ENCODE measurements at regions not wholly inside any gene's neighbourhood (a gene's known extent, or its start where the extent isn't known, plus 50 kb on each side); places are given as distances from the start of the nearest gene placed in this dataset.

DNA sequence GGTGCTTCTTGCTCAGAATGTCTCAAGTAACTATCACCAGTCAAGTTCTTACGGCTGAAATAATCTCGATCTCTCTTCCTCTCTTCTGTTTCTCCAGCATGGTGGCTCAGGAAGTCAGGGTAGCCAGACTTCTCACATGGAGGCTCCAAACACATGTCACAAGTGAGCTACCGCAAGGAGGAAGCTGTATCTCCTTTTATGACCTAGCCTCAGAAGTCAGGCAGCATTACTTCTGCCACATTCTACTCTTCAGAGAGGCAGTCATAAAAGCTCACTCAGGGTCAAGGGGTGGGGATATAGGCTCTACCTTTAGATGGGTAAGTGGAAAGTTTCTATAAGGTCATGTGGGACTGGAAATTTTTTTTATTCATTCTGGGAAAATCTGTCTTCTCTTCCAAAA, 86.6 kb upstream of the NEO1 start:
- no peak for ATAC-seq

DNA sequence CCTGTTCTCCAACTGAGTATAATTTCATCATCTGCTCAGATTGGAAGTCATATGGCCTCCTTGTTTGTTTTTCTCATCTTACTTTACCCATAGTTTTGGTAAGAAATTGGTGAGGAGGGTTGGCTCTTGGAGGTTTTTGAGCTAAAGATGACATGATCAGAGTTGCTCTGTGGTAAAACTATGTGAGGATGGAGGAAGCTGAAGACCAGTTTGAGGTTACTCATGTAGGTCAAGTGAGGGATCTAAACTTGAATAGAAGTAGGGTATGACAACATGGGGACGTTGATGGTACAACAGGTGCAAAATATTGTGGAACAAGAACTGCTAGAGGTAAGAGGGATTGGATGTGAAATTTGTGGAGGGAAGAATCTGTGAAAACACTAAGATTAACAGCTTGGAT, 87.7 kb upstream of the NEO1 start:
- ATAC-seq, result no peak

DNA sequence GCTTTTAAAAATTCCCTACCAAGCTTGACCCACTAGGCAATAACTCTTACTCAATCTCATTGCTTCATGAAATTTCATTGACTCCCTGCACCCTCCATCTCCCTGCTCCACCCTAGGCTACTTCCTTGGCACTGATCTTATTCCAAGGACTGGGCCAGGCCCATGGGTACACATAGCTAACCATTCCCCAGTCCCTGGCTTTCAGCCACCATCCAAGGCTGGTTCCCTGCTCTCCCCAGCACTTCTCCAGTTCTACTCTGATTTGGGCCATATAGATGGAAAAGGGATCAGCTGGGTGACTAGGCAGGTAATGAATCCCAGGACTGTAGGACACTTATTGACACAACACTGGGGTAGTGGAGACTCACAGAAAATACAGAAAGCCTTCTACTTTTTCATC, 88.1 kb upstream of the NEO1 start:
- ATAC-seq, result no peak

DNA sequence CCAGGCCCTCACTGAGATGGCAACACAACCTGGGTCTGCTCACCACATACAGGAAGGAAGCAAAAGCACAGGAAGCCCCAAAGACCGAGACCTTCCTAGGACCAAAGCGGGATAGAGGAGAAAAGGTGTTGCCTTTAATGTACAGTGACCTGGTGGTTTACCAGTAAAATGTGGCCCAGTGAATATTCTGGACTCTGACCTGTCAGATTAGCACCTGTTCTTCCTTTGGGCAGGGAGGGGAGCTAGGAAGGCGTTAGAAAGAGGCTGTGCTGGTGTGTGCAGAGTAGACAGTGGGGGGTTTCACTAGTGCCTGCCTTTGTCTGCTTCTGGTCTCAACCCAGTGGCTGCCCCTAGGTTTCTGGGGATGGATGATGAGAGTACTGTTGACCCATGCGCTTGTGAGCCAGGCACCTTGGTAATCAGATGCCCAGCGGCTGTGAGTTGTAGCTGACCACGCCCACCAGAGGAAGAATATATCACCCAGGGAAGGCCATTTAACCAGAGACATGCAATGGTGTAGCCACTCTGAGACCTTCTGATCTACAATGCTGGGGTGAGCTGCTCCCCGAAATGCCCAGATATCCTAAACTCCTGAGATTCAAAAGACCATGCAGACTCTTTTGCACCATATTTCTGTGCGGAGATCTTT, 90.1 kb upstream of the NEO1 start:
- ATAC-seq, result no peak

DNA sequence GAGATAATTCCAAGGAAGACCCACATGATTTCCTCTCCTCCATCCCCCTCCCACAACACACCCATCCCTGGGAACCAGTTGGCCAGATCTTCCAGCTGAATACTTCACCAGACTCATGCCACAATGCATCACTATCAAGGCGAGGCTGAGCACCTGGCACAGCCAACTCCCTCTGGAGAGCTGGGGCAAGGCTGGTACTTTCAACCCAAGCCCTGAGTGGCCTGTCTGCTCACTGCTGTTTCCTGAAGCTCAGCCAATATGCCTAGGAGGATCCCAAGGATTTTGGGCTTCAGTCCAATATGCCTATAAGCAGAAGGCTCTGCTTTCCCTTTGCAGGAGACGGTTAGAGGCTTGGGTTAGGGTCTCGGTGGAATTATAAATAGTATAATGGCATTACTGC, 90.9 kb upstream of the NEO1 start:
- no peak for ATAC-seq

DNA sequence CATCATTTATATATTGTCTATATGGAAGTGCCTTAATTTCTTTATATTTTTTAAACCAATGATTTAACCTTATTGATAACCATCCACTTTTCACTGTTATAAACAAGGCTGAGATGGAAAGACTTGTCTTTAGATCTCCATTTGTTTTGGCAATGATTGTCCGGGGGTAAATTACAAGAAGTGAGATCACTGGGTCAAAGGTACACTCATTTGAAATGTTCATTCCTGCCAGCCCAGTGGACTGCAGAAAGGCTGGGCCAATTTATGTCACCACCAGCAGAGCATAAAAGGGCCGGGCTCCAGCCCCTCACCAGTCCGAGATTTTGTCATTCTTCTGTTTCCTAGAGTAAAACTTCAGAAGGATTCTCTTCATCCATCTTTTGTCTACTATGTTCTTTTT, 93.6 kb upstream of the NEO1 start:
- no peak for ATAC-seq

DNA sequence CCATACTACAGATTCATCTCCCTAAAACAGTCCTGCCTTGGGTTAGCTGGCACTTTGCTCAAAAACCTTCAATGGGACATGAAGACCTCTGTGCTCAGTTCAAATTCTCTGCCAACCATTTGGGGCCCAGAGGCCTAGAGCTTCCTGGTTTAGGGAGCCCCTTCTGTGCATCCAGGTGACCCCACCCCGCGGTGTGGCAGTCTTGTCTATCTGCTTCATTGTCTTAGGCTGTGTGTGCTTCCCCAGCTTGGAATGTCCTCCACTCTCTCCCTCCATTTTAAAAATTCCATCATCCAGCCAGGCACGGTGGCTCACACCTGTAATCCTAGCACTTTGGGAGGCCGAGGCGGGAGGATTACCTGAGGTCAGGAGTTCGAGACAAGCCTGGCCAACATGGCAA, 99.0 kb upstream of the NEO1 start:
- ATAC-seq, result no peak

DNA sequence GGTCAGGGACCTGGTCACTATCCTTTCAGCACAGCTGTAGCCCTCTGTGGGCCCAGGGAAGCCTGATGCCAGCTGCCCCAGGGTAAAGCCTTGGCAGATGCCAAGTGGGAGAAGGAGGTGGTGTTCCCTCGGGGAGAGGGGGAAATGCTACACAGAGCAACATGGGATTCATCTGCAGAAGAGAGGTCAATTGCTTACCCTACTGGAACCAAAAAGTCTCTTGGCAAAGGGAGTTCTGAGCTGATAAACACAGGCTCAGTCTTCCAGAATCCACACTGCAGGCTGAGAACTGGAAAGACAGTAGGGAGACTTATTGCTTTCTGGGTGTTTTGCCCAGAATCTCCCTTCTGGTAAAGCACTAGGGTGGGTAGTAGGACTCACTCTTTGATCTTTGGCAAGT, 100.1 kb upstream of the NEO1 start:
- ATAC-seq, result no peak

DNA sequence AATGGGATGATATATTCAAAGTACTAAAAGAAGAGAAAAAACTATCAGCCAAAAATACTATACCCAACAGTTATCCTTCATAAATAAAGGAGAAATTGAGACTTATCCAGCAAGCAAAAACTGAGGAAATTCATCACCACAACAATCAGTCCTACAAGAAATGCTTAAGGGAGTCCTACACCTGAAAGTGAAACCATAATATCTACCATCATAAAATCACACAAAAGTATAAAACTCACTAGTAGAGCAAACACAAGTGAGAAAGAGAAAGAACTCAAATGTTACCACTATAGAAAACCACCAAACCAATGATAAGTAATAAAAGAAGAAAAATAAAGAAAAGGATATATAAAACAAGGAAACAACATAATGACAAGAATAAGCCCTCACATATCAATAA, 103.6 kb upstream of the NEO1 start:
- ATAC-seq, result no peak

DNA sequence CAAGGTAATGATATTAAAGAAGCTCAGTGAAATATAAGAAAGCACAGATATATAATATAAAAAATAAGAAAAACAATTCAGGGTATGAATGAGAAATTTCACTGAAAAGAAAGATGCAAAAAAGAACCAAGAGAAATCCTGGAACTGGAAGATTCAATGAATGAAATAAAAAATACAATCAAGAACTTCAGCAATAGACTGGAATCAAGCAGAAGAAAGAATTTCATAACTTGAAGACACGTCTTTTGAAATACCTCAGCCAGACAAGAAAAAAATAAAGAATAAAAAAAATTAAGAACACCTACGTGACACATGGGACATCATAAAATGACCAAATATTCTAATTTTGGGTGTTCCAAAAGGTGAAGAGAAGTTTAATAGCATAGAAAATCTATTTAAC, 104.6 kb upstream of the NEO1 start:
- no peak for ATAC-seq

DNA sequence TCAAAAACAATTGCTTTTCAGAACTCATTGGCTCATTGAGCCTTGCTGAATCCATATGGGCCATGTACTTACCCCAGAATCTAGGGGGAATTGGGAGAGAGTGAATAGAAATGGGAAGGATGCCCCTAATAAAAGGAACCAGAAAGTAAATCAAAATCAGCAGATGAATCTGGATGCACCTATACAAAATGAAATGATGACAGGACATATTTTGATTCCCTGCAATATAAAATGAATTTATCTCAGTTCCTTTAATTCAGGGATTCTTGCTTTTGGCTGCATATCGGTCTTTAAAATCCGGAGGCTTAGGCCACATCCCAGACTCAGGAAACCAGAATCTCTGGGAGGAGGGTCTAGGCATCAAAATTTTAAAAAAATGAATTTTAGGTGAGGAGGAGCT, 107.7 kb upstream of the NEO1 start:
- no peak for ATAC-seq

DNA sequence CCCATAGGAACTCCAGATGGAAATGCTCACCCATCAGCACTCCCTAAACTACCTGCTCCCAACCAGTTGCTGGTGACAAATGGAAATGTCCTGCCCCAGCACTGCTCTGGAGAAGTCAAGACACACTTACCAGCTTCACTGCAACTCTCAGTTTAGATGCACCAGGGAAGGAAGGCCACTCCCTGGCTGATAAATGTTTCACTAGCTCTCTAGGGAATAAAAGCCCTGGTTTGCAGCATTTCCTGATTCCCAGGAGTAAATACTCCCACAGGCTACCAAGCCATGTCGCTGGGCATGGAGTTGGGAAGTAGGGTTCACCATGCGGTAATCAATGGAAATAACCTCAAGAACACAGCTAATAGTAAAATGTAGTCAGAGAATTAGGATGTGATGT, 112.0 kb upstream of the NEO1 start:
- ATAC-seq, result no peak

DNA sequence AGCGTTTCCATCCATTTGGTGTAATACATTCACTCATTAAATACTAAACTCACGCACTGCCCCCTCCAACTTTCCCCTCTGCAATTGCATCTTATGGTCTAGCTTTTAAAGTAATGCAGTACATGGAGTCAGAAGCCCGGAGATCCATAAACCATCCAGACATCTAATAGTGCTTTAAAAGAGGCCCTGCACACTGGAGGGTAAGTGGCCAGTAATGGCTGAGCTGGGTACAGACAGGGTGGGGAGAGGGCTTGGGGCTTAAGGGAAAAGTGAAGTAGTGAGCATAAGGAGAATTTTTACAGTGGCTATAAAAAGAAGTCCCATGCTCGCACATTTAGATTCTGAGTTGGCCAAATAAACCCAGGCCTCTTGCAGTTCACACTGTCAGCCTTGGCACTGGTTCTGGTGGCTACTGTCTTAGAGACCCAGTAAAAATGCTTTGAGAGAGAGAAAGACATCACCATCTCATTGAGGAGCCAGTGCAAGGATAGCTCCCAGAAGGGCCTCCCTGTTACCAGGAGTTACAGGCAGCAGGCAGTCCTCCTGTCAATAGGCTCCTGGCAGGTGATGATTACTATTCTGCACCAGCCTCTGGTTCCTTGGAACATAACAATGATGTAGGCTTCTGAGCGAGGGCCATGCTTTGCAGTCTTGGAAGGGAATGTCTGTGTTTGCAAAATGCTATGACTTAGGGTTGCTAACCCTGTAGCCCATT, 112.6 kb upstream of the NEO1 start:
- no peak for ATAC-seq

DNA sequence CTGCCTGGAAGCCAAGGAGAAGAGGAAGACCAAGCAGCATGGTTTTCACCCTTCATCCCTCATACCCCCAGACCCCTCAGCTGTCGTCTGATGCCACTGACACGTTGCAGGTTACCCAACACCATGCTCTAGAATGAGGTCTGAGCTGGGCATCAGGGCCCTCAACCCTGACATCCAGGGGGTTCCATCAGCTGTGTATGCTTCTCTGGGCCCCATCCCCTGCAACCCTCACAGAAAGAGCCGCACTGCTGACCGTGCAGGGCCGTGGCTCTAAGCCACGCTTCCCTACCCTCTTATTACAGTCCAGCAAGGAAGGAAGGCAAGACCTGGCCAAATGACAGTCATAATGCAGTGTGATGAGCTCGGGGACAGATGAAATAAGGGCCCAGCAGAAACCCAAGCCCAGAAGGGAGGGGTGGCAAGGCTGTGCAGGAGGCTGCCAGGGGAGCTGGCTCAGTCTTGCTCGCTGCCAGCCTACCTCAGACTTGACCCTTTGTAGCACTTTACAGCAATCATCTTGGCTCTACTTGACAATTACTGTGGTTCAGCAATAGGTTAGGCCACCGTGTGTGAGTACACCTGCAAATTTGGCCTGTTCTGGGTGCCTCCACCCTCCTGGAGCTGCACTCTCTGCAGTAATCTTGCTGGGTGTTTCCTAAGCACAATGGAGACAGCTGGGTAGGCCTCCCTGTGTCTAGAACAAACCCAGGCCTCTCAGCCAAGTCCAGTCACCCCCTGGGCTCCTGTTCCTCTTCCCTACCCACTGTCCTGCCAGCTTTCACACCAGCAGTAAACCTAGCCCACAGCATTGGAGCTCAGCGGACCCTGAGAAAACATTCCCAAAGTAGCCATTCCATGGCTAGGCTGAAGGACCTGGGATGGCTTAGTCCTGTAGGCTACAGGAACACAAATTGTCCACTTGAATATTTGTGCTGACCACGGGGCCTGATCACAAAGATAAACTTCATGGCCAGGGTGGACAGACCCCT, 115.3 kb upstream of the NEO1 start:
- no peak for ATAC-seq

DNA sequence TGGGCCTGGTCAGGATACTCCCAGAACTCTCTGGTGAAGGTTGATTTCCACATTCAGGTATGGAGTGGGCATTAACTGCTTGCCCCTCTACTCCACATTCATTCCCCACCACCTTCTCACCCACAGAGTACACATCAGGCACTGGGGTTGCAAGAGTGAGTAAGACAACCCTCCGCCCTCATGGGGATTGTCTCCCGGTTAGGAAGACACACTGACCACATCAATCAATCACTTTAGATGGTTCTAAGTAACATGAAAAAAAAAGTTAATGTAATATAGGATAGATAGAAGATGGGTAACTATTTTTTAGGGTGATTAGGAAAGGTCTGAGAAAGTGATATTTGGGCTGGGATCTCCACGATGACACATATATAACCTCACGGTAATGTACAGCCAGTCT, 116.0 kb upstream of the NEO1 start:
- ATAC-seq, result no peak

DNA sequence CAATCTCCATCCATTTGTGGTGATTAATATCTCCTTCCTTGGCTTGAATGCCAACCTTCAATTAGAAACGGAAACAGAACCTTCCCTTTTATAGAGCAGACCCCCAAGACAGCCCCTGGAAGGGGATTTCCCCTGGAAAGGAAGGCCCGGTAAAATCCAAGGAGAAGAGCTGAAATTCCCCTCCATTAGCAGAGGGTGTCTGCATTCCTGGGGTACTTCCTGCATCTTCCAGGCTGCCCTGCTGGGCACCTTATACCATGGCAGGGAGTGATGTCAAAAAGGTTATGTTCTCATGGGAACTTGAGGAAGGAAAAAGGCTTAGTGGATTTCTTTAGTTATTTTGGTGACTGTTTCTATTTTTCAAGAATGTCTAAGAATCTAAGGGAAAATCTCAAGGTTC, 116.7 kb upstream of the NEO1 start:
- ATAC-seq, result no peak

DNA sequence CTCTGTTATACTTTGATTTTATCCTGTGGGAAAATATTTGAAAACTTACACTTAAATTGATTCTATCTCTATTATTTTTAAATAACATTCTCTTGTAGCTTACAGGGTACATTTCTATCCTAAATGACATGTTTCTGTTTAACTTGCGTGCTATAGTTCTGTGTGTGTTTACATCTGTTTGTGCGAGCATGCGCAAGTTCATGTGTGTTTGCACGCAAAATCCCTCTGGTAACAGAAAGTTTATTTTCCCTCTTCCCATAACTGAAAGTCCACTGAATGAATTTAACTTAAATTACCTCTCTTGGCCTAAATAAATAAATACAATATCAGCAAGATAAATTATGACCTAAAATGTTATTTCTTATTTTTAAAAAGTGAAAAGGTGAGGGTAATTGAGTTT, 117.3 kb upstream of the NEO1 start:
- ATAC-seq, result no peak

DNA sequence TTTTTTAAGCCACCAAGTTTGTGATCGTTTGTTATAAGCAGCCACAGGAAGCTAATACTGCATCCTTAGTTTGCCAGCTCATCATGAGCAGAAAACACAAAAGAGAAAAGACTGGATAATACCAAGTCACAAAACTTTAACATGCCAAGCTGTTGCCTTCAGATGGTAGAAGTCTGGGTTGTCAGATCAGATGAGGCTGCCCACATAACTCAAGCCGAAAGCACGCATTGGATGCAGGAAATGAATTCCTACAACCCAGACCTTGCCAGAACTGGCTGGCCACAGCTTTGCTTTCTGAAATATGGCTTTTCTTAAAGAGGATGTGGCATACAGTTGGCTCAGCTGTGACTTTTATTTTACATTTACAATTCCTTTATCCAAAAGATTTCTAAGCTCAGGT, 118.3 kb upstream of the NEO1 start:
- ATAC-seq, result no peak

DNA sequence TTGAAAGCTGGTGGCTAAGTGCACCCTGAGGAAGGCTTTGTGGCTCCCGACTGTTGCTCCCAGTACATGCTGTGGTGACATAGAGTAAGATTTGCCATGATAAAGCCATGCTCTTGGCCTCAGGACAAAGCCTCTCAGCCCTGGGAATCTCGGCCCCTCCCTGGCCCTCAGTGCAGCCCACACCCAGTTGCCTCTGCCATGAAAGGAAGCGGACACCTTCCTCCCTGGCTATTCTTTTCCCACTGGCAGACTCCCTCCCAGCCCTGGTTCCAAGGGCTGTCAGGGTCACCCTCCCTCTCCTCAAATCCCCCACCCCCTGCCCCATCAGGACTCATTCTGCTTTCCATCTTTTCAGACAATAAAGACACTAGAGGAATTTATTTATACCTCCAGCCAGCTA, 119.8 kb upstream of the NEO1 start:
- no peak for ATAC-seq

DNA sequence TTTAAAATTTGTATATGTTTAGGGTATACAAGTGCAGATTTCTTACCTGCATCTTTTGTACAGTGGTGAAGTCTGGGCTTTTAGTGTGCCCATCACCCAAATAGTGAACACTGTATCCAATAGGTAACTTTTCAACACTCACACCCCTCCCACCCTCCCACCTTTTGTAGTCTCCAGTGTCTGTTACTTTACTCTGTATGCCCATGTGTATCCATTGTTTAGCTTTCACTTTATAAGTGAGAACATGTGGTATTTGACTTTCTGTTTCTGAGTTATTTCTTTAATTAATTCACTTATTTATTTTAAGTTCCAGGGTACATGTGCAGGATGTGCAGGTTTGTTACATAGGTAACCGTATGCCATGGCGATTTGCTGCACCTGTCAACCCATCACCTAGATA, 124.8 kb upstream of the NEO1 start:
- ATAC-seq, result no peak

DNA sequence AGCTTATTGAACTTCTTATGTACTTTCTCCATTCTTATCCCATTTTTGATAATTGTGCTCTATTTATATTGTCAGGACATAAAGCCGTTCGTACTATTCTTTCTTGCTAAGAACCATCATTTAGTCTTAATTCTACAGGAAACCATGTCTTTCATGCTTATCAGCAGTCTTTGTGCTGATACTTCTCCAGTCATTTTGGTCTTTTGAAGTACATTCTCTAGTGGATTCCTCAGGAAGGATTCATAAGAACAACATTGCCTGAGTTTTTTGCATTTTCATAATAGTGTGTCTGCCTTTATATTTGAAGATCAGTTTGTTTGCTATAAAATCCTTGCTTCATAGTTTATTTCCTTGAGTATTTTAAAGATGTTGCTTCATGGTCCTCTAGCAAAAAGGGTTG, 126.6 kb upstream of the NEO1 start:
- no peak for ATAC-seq

DNA sequence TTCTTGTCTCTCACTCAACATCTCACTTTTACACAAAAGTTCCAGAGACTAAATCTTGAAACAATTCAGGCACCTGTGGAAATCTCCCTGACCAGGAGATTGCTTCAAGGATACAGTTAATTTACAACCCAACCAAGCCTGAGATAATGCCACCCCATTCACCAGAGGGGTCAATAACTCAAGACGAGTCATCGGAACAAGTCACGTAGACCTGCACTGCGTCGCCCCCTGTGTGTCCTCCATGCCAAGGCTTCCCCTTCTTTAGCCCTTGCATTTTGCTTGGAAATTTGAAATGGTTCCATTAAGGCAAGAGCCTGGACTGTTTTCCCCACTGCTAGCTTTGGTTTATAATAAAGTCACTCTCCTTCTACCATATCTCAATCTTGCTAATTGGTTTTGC, 129.0 kb upstream of the NEO1 start:
- no peak for ATAC-seq

DNA sequence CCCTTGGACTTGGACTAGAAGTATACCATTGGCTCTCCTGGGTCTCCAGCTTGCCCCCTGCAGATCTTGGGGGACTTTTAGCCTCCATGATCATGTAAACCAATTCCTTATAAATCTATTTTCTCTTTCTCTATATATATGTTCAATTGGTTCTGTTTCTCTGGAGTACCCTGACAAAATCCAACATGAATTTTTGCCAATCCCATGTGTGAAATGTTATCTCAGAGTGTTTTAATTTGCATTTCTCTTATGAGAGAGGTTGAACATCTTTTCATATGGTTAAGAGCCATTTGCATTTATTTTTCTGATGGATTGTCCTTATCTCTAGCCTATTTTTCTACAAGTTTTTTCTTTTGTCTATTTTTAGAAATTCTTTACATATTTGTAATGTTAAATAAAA, 131.7 kb upstream of the NEO1 start:
- ATAC-seq, result no peak

DNA sequence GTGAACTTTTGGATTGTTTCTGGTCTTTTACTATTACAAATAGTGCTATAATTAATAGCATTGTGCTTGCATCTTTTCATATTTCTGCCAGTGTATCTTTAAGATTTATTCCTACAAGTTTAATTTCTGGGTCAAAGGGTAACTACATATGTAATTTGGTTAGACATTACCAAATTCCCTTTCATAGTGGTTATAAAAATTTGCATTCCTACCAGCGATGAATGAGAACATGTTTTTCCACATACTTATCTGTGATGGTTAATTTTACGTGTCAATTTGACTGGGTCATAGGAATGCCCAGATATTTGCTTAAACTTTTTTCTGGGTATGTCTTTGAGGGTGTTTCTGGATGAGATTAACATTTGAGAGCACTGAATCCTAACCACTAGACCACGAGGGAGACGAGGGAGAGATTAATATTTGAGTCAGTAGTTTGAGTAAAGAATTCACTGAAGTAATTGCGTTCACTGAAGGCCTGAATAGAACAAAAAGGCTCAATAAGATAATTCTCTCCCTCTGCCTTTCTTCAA, 132.3 kb upstream of the NEO1 start:
- no peak for ATAC-seq
